Hepatocyte (in vitro differentiated cells): ENCODE measurements at regions not wholly inside any gene's neighbourhood (a gene's known extent, or its start where the extent isn't known, plus 50 kb on each side); places are given as distances from the start of the nearest gene placed in this dataset.

Experiments
- CTCF ChIP-seq: fragments of 200-600 bp; sonication (generic); IDR thresholded peaks from 2 replicates; pipeline ENCODE4 v1.5.1; 2016; ENCODE audit warnings: antibody characterized with exemption, mild to moderate bottlenecking; ENCODE audit not compliant: poor library complexity
- EZH2 ChIP-seq: fragments of 200-600 bp; sonication (generic); IDR thresholded peaks from 2 replicates; pipeline ENCODE4 v1.6.1; 2016; ENCODE audit warnings: antibody characterized with exemption, mild to moderate bottlenecking, borderline replicate concordance
- EZH2phosphoT487 ChIP-seq: fragments of 200-600 bp; sonication (generic); IDR thresholded peaks from one replicate; pipeline ENCODE4 v1.6.1; 2018; ENCODE audit warnings: antibody characterized with exemption, mild to moderate bottlenecking, low read depth, moderate library complexity; ENCODE audit not compliant: unreplicated experiment, severe bottlenecking

DNA sequence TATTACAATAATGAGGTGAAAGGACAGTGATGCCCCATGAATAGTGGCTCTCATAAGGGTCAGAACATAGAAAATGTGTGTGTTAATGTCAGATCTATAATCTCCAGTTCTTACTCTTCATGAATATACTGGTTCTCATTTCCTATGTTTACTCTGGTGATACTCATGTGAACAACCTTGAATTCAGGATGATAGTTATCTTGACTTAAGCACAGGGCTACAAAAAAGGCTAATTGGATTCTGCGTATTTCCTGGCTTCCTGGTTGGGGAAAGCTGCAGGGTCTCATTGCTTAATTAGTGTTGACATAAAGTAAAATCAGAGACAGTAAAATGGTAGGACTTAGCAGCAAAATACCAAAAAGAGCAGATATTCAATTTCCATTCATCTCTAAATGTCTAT lies 1316.8 kb upstream of the RAG2 start:
- TF ChIP-seq CTCF = no peak
- no peak for TF ChIP-seq EZH2
- no peak for TF ChIP-seq EZH2phosphoT487
